H1 (cell line): ENCODE measurements at regions not wholly inside any gene's neighbourhood (a gene's known extent, or its start where the extent isn't known, plus 50 kb on each side); places are given as distances from the start of the nearest gene placed in this dataset.

Experiments
- CTCF ChIA-PET: fragments of 300-600 bp; sonication (Branson Sonifier 250); formaldehyde crosslinking; loops from one replicate; lab custom pipeline; 2021; ENCODE audit not compliant: partially characterized antibody; lab: Charles Lee
- POLR2A ChIA-PET: fragments of 300-600 bp; sonication (Branson Sonifier 250); formaldehyde crosslinking; loops from one replicate; lab custom pipeline; 2021; ENCODE audit warnings: inconsistent platforms; ENCODE audit not compliant: partially characterized antibody; lab: Charles Lee
- DNase-seq, 2 experiments: peaks; one replicate each; pipeline versions ENCODE4 v3.0.0 to v3.0.0-alpha.2; 2010 to 2022; ENCODE audit warnings: low spot score in 2 of 2, low read depth in 1 of 2, mixed read lengths in 1 of 2
- FAIRE-seq: peaks from 2 replicates; lab custom pipeline; 2011; peaks lifted over from hg19 to GRCh38; lab: Jason Lieb, UNC
- H2AFZ ChIP-seq: 2 replicates; pipeline ENCODE4 v1.8.1; 2012; ENCODE audit warnings: low read length, inconsistent platforms
- H2AK5ac ChIP-seq: 2 replicates; pipeline ENCODE4 v1.6.1; 2013; ENCODE audit warnings: low read depth, low read length
- H2BK120ac ChIP-seq: replicated peaks from 2 replicates; pipeline ENCODE3; 2013; ENCODE audit warnings: low read depth, low read length, inconsistent platforms
- H2BK12ac ChIP-seq: 2 replicates; pipeline ENCODE4 v1.6.1; 2013; ENCODE audit warnings: low read depth, low read length
- H2BK15ac ChIP-seq: 2 replicates; pipeline ENCODE4 v1.6.1; 2013; ENCODE audit warnings: low read length
- H2BK20ac ChIP-seq: 2 replicates; pipeline ENCODE4 v1.6.1; 2013; ENCODE audit warnings: low read length
- H2BK5ac ChIP-seq: 2 replicates; pipeline ENCODE4 v1.6.1; 2013; ENCODE audit warnings: low read depth, low read length
- H3K14ac ChIP-seq: 2 replicates; pipeline ENCODE4 v1.6.1; 2013; ENCODE audit warnings: inconsistent platforms; ENCODE audit not compliant: insufficient read length
- H3K18ac ChIP-seq: 2 replicates; pipeline ENCODE4 v1.6.1; 2013; ENCODE audit warnings: low read length; ENCODE audit errors: extremely low read depth
- H3K23ac ChIP-seq: 2 replicates; pipeline ENCODE4 v1.6.1; 2013; ENCODE audit warnings: inconsistent platforms; ENCODE audit not compliant: insufficient read length
- H3K23me2 ChIP-seq: 2 replicates; pipeline ENCODE4 v1.6.1; 2013; ENCODE audit warnings: low read depth, low read length
- H3K27ac ChIP-seq: 2 replicates; pipeline ENCODE4 v1.6.1; 2011; ENCODE audit warnings: low read depth, low read length, inconsistent platforms
- H3K27me3 ChIP-seq, 4 experiments: replicated peaks in 1 of 4; 1 replicate in 1 of 4; 2 replicates in 3 of 4; pipeline versions ENCODE4 v1.6.1 to v1.8.1; 2011 to 2013; ENCODE audit warnings: low read length in 3 of 4, mild to moderate bottlenecking in 3 of 4, inconsistent platforms in 2 of 4, mixed read lengths in 2 of 4, moderate library complexity in 1 of 4; ENCODE audit not compliant: control insufficient read depth in 3 of 4, insufficient read depth in 3 of 4; ENCODE audit errors: extremely low read depth in 1 of 4
- H3K36me3 ChIP-seq, 4 experiments: 2 replicates each; pipeline versions ENCODE4 v1.6.1 to v1.8.1; 2011 to 2013; ENCODE audit warnings: mild to moderate bottlenecking in 4 of 4, low read length in 3 of 4, moderate library complexity in 2 of 4, control low read depth in 1 of 4, inconsistent platforms in 1 of 4; ENCODE audit not compliant: insufficient read depth in 4 of 4, control insufficient read depth in 2 of 4
- H3K4ac ChIP-seq: replicated peaks from 2 replicates; pipeline ENCODE3; 2013; ENCODE audit warnings: low read length, low read depth, mixed read lengths, inconsistent platforms; ENCODE audit not compliant: insufficient read length
- H3K4me1 ChIP-seq, 4 experiments: replicated peaks in 1 of 4; 1 replicate in 1 of 4; 2 replicates in 3 of 4; pipeline versions ENCODE4 v1.6.1 to v1.8.1; 2011 to 2013; ENCODE audit warnings: low read length in 3 of 4, inconsistent platforms in 2 of 4, mixed read lengths in 1 of 4; ENCODE audit not compliant: insufficient read depth in 4 of 4, control insufficient read depth in 3 of 4
- H3K4me2 ChIP-seq, 2 experiments: 2 replicates each; pipeline versions ENCODE4 v1.6.1 to v1.8.1; 2011 to 2013; ENCODE audit warnings: low read depth in 2 of 2, low read length in 2 of 2, control low read depth in 1 of 2, inconsistent platforms in 1 of 2, mild to moderate bottlenecking in 1 of 2; ENCODE audit not compliant: insufficient read depth in 1 of 2
- H3K4me3 ChIP-seq, 4 experiments: fragments of 200-600, 300-600 bp in 1 of 4; sonication (generic), shearing (Covaris generic), sonication (Bioruptor Twin) in 1 of 4; 2 replicates each; pipeline versions ENCODE4 v1.5.1 to v1.8.1; 2011 to 2016; ENCODE audit warnings: low read length in 4 of 4, low read depth in 3 of 4, control low read depth in 2 of 4, inconsistent platforms in 2 of 4, mild to moderate bottlenecking in 2 of 4, mixed read lengths in 1 of 4, moderate library complexity in 1 of 4; ENCODE audit not compliant: insufficient read depth in 2 of 4; ENCODE audit errors: extremely low read depth in 1 of 4
- H3K56ac ChIP-seq: replicated peaks from 2 replicates; pipeline ENCODE3; 2013; ENCODE audit warnings: low read depth, mild to moderate bottlenecking, mixed read lengths, low read length, inconsistent platforms; ENCODE audit not compliant: insufficient read length
- H3K79me1 ChIP-seq: 2 replicates; pipeline ENCODE4 v1.6.1; 2013; ENCODE audit warnings: low read depth, low read length, control low read depth
- H3K79me2 ChIP-seq, 2 experiments: 2 replicates each; pipeline versions ENCODE4 v1.6.1 to v1.8.1; 2012 to 2013; ENCODE audit warnings: low read length in 2 of 2, mild to moderate bottlenecking in 2 of 2, inconsistent platforms in 1 of 2; ENCODE audit not compliant: insufficient read depth in 2 of 2, control insufficient read depth in 1 of 2
- H3K9ac ChIP-seq, 4 experiments: replicated peaks in 1 of 4; 1 replicate in 1 of 4; 2 replicates in 3 of 4; pipeline versions ENCODE4 v1.6.1 to v1.8.1; 2011 to 2013; ENCODE audit warnings: low read depth in 3 of 4, low read length in 3 of 4, control low read depth in 2 of 4, mild to moderate bottlenecking in 2 of 4, moderate library complexity in 2 of 4, inconsistent platforms in 1 of 4; ENCODE audit errors: extremely low read depth in 1 of 4
- H3K9me3 ChIP-seq, 2 experiments: 2 replicates each; pipeline versions ENCODE4 v1.6.1 to v1.8.1; 2012 to 2013; ENCODE audit warnings: mild to moderate bottlenecking in 2 of 2, moderate library complexity in 2 of 2, control low read depth in 1 of 2, inconsistent platforms in 1 of 2, low read depth in 1 of 2, low read length in 1 of 2, mixed read lengths in 1 of 2; ENCODE audit not compliant: insufficient read depth in 2 of 2
- H4K20me1 ChIP-seq, 2 experiments: replicated peaks in 1 of 2; 2 replicates each; pipeline versions ENCODE3 to v1.8.1; 2011 to 2013; ENCODE audit warnings: inconsistent platforms in 2 of 2, low read length in 2 of 2, mild to moderate bottlenecking in 1 of 2; ENCODE audit not compliant: insufficient read depth in 2 of 2, control insufficient read depth in 1 of 2
- H4K5ac ChIP-seq: 2 replicates; pipeline ENCODE4 v1.6.1; 2013; ENCODE audit warnings: low read length, low read depth, mixed read lengths, inconsistent platforms; ENCODE audit not compliant: insufficient read length
- H4K8ac ChIP-seq: 2 replicates; pipeline ENCODE4 v1.8.0; 2013; ENCODE audit warnings: mild to moderate bottlenecking, moderate library complexity, low read length, inconsistent platforms; ENCODE audit not compliant: insufficient read depth; ENCODE audit errors: extremely low read depth
- H4K91ac ChIP-seq: replicated peaks from 2 replicates; pipeline ENCODE3; 2013; ENCODE audit warnings: low read length, mixed read lengths, inconsistent platforms; ENCODE audit not compliant: insufficient read length
- ASH2L ChIP-seq: fragments of 200-600, 300-600 bp; sonication (generic); IDR thresholded peaks from one replicate; pipeline ENCODE4 v1.7.1; 2017; ENCODE audit warnings: low read length
- ATF3 ChIP-seq: IDR thresholded peaks from 2 replicates; pipeline ENCODE4 v1.6.1; 2011; ENCODE audit warnings: low read depth, mild to moderate bottlenecking, low read length; ENCODE audit not compliant: insufficient read depth
- BACH1 ChIP-seq: IDR thresholded peaks from 2 replicates; pipeline ENCODE4 v1.6.1; 2012; ENCODE audit warnings: low read length, improper control_type of control experiment
- CBX5 ChIP-seq: fragments of 300-800, 300-1000 bp; sonication (generic); IDR thresholded peaks from 2 replicates; pipeline ENCODE4 v1.7.1; 2016; ENCODE audit warnings: antibody characterized with exemption, low read length, low read depth
- FOSL1 ChIP-seq: IDR thresholded peaks from 2 replicates; pipeline ENCODE4 v1.6.1; 2011; ENCODE audit warnings: mild to moderate bottlenecking, low read depth, low read length, moderate library complexity; ENCODE audit not compliant: insufficient read depth
- POLR2A ChIP-seq, 2 experiments: IDR thresholded peaks; 1 replicate in 1 of 2; 2 replicates in 1 of 2; pipeline ENCODE4 v1.6.1; 2011; ENCODE audit warnings: low read depth in 2 of 2, low read length in 2 of 2, mild to moderate bottlenecking in 2 of 2; ENCODE audit errors: control extremely low read depth in 1 of 2
- POLR2AphosphoS5 ChIP-seq: IDR thresholded peaks from 2 replicates; pipeline ENCODE4 v1.6.1; 2011; ENCODE audit warnings: low read depth, low read length
- SRF ChIP-seq: IDR thresholded peaks from 2 replicates; pipeline ENCODE4 v1.6.1; 2011; ENCODE audit warnings: mild to moderate bottlenecking, low read depth, low read length, moderate library complexity
- TAF7 ChIP-seq: optimal IDR thresholded peaks from 2 replicates; pipeline ENCODE3; 2011; ENCODE audit warnings: low read depth, mild to moderate bottlenecking, inconsistent platforms, low read length, moderate library complexity, borderline replicate concordance
- TCF12 ChIP-seq: IDR thresholded peaks from 2 replicates; pipeline ENCODE4 v1.6.1; 2011; ENCODE audit warnings: low read depth, mild to moderate bottlenecking, low read length
- YY1 ChIP-seq: IDR thresholded peaks from 2 replicates; pipeline ENCODE4 v1.6.1; 2011; ENCODE audit warnings: low read depth, mild to moderate bottlenecking, low read length
- ZNF274 ChIP-seq: IDR thresholded peaks from 2 replicates; pipeline ENCODE4 v1.7.0; 2012; ENCODE audit warnings: low read length, borderline replicate concordance; ENCODE audit errors: extremely low read depth
- WGBS, 2 experiments: shearing (Covaris generic) in 1 of 2; methylation state at CpG; one replicate each; pipeline versions ENCODE4 v1.1.6 to v1.1.7; 2013 to 2015; ENCODE audit warnings: low lambda C conversion rate in 2 of 2, mixed read lengths in 2 of 2, inconsistent platforms in 1 of 2, low coverage in 1 of 2, missing lambda C conversion rate in 1 of 2; ENCODE audit not compliant: insufficient replicate concordance in 2 of 2, insufficient coverage in 1 of 2, insufficient read length in 1 of 2; ENCODE audit errors: extremely low coverage in 1 of 2, missing lambda C conversion rate in 1 of 2; 5-methylcytosine and 5-hydroxymethylcytosine counted together

GRCh38 chr15:75782926-75783325, 60.3 kb upstream of the UBE2Q2 start:
- Histone ChIP-seq H3K23me2 (no peaks in the 10 kb centered on the region), H3K27me3 (no peaks in the 10 kb centered on the region), H4K91ac (no peak overlapping the region), H2BK12ac (no peak overlapping the region), H3K4me1 (peaks cover 0 to 2% (median 0%) of the 10 kb centered on the region in 4 experiments; a peak in 1 of 7 replicates), H3K4ac (no peak overlapping the region), H3K9ac (no peak overlapping the region), H3K4me2 (no peak overlapping the region), H3K79me2 (no peaks in the 10 kb centered on the region), H4K20me1 (no peaks in the 10 kb centered on the region), H3K56ac (no peak overlapping the region), H2BK20ac (no peak overlapping the region), H4K5ac (no peak overlapping the region), H3K27ac (no peak overlapping the region), H3K79me1 (no peaks in the 10 kb centered on the region), H2BK5ac (no peak overlapping the region), H2BK120ac (no peak overlapping the region), H4K8ac (no peak overlapping the region), H3K36me3 (no peaks in the 10 kb centered on the region), H3K4me3 (no peak overlapping the region), H3K9me3 (no peaks in the 10 kb centered on the region), H3K23ac (no peak overlapping the region), H2AFZ (no peak overlapping the region), H3K14ac (no peak overlapping the region), H2BK15ac (no peak overlapping the region), H3K18ac (no peak overlapping the region)
- FAIRE-seq (no peak), DNase-seq (no peak)
- ChIA-PET CTCF (interaction anchor here (0.9 to 6.7 kb wide), 3 partner anchors 15 to 50 kb away, joined by 3 to 83 read pairs (median 5); no protein-coding TSS in a partner anchor), POLR2A (interaction anchor here (0.8 to 1.0 kb wide), 2 partner anchors 61 to 139 kb away, joined by 3 to 4 read pairs; no protein-coding TSS in a partner anchor)
- WGBS, 2 experiments = 77% methylated on average over 11 of the region's 11 CpGs; no CpG with 5 or more reads in 1 of the 2 experiments
- no peak for TF ChIP-seq SRF
- no peak for TF ChIP-seq TAF7
- no peak for TF ChIP-seq ZNF274
- no peak for TF ChIP-seq ASH2L
- no peak for TF ChIP-seq CBX5
- no peak for TF ChIP-seq POLR2A (IDR thresholded peaks at IDR 0.05; ENCODE audit: control extremely low read depth in 1 of 2, low read depth in 2 of 2, low read length in 2 of 2)
- no peak for TF ChIP-seq BACH1
- TF ChIP-seq FOSL1 = no peak
- TF ChIP-seq ATF3 = no peak
- TF ChIP-seq YY1 = no peak
- TF ChIP-seq POLR2AphosphoS5 = no peak
- no peak for TF ChIP-seq TCF12
- TF ChIP-seq, all 59 proteins: peak for 0
- no peak overlapping the region for H2AK5ac ChIP-seq
